GM23338 (cell line): ENCODE measurements at regions not wholly inside any gene's neighbourhood (a gene's known extent, or its start where the extent isn't known, plus 50 kb on each side); places are given as distances from the start of the nearest gene placed in this dataset.

ENCODE experiments used
- ATAC-seq: fragments of 200-7000 bp; cut with Tn5 transposase; 3 replicates; pipeline ENCODE4 v1.9.1; 2020
- DNase-seq: peaks from one replicate; pipeline ENCODE4 v3.0.0-alpha.2; 2015; ENCODE audit warnings: low spot score
- H2AFZ ChIP-seq: fragments of 200-600 bp; sonication (generic); 2 replicates; pipeline ENCODE4 v1.8.0; 2016; ENCODE audit warnings: antibody characterized with exemption, mild to moderate bottlenecking, moderate library complexity
- H3F3A ChIP-seq: fragments of 200-600 bp; sonication (generic); replicated peaks from 2 replicates; pipeline ENCODE4 v1.8.0; 2017; ENCODE audit warnings: antibody characterized with exemption, mixed run types, low read depth
- H3K27ac ChIP-seq: fragments of 200-600 bp; sonication (generic); 2 replicates; pipeline ENCODE4 v1.6.1; 2016; ENCODE audit warnings: low read depth
- H3K27me3 ChIP-seq: fragments of 200-600 bp; sonication (generic); 2 replicates; pipeline ENCODE4 v1.8.0; 2016; ENCODE audit warnings: mild to moderate bottlenecking, mixed run types, moderate library complexity; ENCODE audit not compliant: insufficient read depth
- H3K36me3 ChIP-seq: fragments of 200-600 bp; sonication (generic); 2 replicates; pipeline ENCODE4 v1.8.0; 2016; ENCODE audit warnings: mild to moderate bottlenecking; ENCODE audit not compliant: insufficient read depth
- H3K4me1 ChIP-seq: fragments of 200-600 bp; sonication (generic); 2 replicates; pipeline ENCODE4 v1.8.0; 2016; ENCODE audit warnings: mild to moderate bottlenecking, moderate library complexity; ENCODE audit not compliant: insufficient read depth
- H3K4me2 ChIP-seq: fragments of 200-600 bp; sonication (generic); 2 replicates; pipeline ENCODE4 v1.7.1; 2017; ENCODE audit warnings: mixed run types
- H3K4me3 ChIP-seq: fragments of 200-600 bp; sonication (generic); 2 replicates; pipeline ENCODE4 v1.6.1; 2016; ENCODE audit warnings: mixed run types
- H3K79me2 ChIP-seq: fragments of 200-600 bp; sonication (generic); replicated peaks from 2 replicates; pipeline ENCODE4 v1.8.0; 2017; ENCODE audit warnings: mild to moderate bottlenecking; ENCODE audit not compliant: insufficient read depth
- H3K9me2 ChIP-seq: fragments of 200-600 bp; sonication (generic); 2 replicates; pipeline ENCODE4 v1.8.0; 2017; ENCODE audit not compliant: insufficient read depth
- H4K20me1 ChIP-seq: fragments of 200-600 bp; sonication (generic); replicated peaks from 2 replicates; pipeline ENCODE4 v1.8.0; 2017; ENCODE audit warnings: mild to moderate bottlenecking; ENCODE audit not compliant: insufficient read depth
- H3K27ac Mint-ChIP-seq: 2 replicates; pipeline ENCODE4 v1.8.0; 2020; ENCODE audit warnings: inconsistent platforms, mild to moderate bottlenecking, moderate library complexity, mixed read lengths
- H3K27me3 Mint-ChIP-seq: 3 replicates; pipeline ENCODE4 v1.8.0; 2022; ENCODE audit warnings: low read depth, mild to moderate bottlenecking, moderate library complexity, mixed read lengths, inconsistent platforms; ENCODE audit not compliant: insufficient read depth, poor library complexity
- H3K36me3 Mint-ChIP-seq: 3 replicates; pipeline ENCODE4 v1.8.0; 2021; ENCODE audit warnings: low read depth, mild to moderate bottlenecking, inconsistent platforms, moderate library complexity, mixed read lengths
- H3K4me1 Mint-ChIP-seq: 3 replicates; pipeline ENCODE4 v1.8.0; 2020; ENCODE audit warnings: mild to moderate bottlenecking, inconsistent platforms, mixed read lengths
- H3K4me3 Mint-ChIP-seq: 3 replicates; pipeline ENCODE4 v1.8.0; 2021; ENCODE audit warnings: moderate library complexity, mild to moderate bottlenecking, inconsistent platforms, mixed read lengths
- H3K9me3 Mint-ChIP-seq: 3 replicates; pipeline ENCODE4 v1.8.0; 2020; ENCODE audit warnings: moderate library complexity, mild to moderate bottlenecking, inconsistent platforms, mixed read lengths
- CREB1 ChIP-seq: fragments of 250-450 bp; sonication (Bioruptor Pico); IDR thresholded peaks from 2 replicates; pipeline ENCODE4 v1.5.0; 2020; ENCODE audit warnings: low read depth, mild to moderate bottlenecking, moderate library complexity
- ETS1 ChIP-seq: IDR thresholded peaks from 2 replicates; pipeline ENCODE4 v1.6.1; 2016; ENCODE audit warnings: antibody characterized with exemption
- EZH2 ChIP-seq: fragments of 200-600 bp; sonication (generic); IDR thresholded peaks from one replicate; pipeline ENCODE4 v1.8.0; 2017; ENCODE audit warnings: antibody characterized with exemption, mild to moderate bottlenecking, low read depth; ENCODE audit not compliant: unreplicated experiment
- EZH2phosphoT487 ChIP-seq: fragments of 200-600 bp; sonication (generic); IDR thresholded peaks from one replicate; pipeline ENCODE4 v1.8.1; 2018; ENCODE audit warnings: antibody characterized with exemption; ENCODE audit not compliant: unreplicated experiment
- JUNB ChIP-seq: IDR thresholded peaks from one replicate; pipeline ENCODE4 v1.6.1; 2016; ENCODE audit warnings: antibody characterized with exemption; ENCODE audit not compliant: unreplicated experiment
- NANOG ChIP-seq: IDR thresholded peaks from 2 replicates; pipeline ENCODE4 v1.6.1; 2016; ENCODE audit warnings: antibody characterized with exemption, borderline replicate concordance
- POLR2AphosphoS5 ChIP-seq: IDR thresholded peaks from 2 replicates; pipeline ENCODE4 v1.6.1; 2016; ENCODE audit warnings: antibody characterized with exemption, low read depth
- STAT1 ChIP-seq: IDR thresholded peaks from one replicate; pipeline ENCODE4 v1.6.1; 2016; ENCODE audit warnings: antibody characterized with exemption; ENCODE audit not compliant: unreplicated experiment
- ZNF114 ChIP-seq: fragments of 250-450 bp; sonication (Bioruptor Pico); IDR thresholded peaks from 2 replicates; pipeline ENCODE4 v1.5.0; 2020; ENCODE audit warnings: mild to moderate bottlenecking, moderate library complexity
- ZNF331 ChIP-seq: fragments of 250-450 bp; sonication (Bioruptor Pico); IDR thresholded peaks from 2 replicates; pipeline ENCODE4 v1.5.0; 2020; ENCODE audit warnings: low read depth, mild to moderate bottlenecking, moderate library complexity
- ZNF462 ChIP-seq: fragments of 250-450 bp; sonication (Bioruptor Pico); IDR thresholded peaks from 2 replicates; pipeline ENCODE4 v1.5.0; 2020; ENCODE audit warnings: mild to moderate bottlenecking, moderate library complexity
- TF ChIP-seq, protein P1 (sequence below): IDR thresholded peaks from one replicate; pipeline ENCODE4 v1.6.1; 2018; ENCODE audit warnings: antibody characterized with exemption; ENCODE audit not compliant: unreplicated experiment
- TF ChIP-seq, protein P2 (sequence below), 2 experiments: fragments of 200-600 bp in 1 of 2; sonication (generic) in 1 of 2; conservative IDR thresholded peaks; 2 replicates each; pipeline versions ENCODE4 v1.5.1 to v1.6.1; 2016 to 2017; ENCODE audit warnings: antibody characterized with exemption in 2 of 2, low read depth in 2 of 2, mild to moderate bottlenecking in 2 of 2, moderate library complexity in 1 of 2

DNA sequence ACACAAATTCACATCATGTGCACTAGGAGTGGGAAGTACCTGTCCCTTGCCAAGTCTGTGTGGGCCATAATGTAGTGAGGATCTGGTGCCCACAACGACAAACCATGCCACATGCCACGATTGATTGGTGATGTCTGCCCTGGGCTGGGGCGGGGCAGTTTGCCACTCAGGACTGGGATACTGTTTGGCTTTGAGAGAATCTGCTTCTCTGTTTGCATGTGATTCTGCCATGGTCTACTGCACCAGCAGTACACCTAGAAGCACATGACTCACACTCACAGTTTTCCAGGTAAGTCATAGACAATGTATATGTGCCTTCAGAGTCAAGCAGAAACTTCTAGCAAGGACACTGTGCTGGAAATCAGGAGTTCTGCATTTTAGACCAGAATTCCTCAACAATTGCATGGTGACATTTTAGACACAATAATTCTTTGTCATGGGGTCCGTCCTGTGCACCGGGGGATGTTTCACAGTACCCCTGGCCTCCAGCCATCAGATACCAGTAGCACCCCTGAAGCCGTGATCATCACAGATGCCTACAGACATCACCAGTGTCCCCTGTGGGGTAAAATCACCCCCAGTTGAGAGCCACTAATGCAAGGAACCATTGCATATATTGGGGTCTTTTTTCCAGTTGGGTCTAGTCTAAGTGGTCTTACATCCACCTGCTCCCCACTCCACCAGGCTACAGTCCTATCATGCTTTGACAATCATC is 278.3 kb downstream of the EIPR1 start:
- DNase-seq = no peak

More for the DNA sequence above, 278.3 kb downstream of the EIPR1 start:
- Mint-ChIP-seq H3K27ac (no peak overlapping the region), H3K4me1 (peaks cover 7% of the 10 kb centered on the region; the same call in 2 of the 3 replicates), H3K27me3 (peaks cover 2% of the 10 kb centered on the region), H3K9me3 (no peaks in the 10 kb centered on the region), H3K4me3 (no peak overlapping the region), H3K36me3 (no peaks in the 10 kb centered on the region; the same call in 2 of the 3 replicates)
- no peak overlapping the region for H3K27ac ChIP-seq
- no peak overlapping the region for H2AFZ ChIP-seq
- no peaks in the 10 kb centered on the region for H3F3A ChIP-seq
- 0 out of 2 replicates have a peak, but pooled peaks cover 5% of the 10 kb centered on the region for H3K9me2 ChIP-seq
- no peaks in the 10 kb centered on the region for H3K79me2 ChIP-seq
- no peak for ATAC-seq
- H3K4me2 ChIP-seq = no peak overlapping the region
- H4K20me1 ChIP-seq = no peaks in the 10 kb centered on the region
- no peak overlapping the region for H3K4me3 ChIP-seq
- no peaks in the 10 kb centered on the region for H3K27me3 ChIP-seq
- TF ChIP-seq, protein P1, sequence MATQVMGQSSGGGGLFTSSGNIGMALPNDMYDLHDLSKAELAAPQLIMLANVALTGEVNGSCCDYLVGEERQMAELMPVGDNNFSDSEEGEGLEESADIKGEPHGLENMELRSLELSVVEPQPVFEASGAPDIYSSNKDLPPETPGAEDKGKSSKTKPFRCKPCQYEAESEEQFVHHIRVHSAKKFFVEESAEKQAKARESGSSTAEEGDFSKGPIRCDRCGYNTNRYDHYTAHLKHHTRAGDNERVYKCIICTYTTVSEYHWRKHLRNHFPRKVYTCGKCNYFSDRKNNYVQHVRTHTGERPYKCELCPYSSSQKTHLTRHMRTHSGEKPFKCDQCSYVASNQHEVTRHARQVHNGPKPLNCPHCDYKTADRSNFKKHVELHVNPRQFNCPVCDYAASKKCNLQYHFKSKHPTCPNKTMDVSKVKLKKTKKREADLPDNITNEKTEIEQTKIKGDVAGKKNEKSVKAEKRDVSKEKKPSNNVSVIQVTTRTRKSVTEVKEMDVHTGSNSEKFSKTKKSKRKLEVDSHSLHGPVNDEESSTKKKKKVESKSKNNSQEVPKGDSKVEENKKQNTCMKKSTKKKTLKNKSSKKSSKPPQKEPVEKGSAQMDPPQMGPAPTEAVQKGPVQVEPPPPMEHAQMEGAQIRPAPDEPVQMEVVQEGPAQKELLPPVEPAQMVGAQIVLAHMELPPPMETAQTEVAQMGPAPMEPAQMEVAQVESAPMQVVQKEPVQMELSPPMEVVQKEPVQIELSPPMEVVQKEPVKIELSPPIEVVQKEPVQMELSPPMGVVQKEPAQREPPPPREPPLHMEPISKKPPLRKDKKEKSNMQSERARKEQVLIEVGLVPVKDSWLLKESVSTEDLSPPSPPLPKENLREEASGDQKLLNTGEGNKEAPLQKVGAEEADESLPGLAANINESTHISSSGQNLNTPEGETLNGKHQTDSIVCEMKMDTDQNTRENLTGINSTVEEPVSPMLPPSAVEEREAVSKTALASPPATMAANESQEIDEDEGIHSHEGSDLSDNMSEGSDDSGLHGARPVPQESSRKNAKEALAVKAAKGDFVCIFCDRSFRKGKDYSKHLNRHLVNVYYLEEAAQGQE = no peak
- TF ChIP-seq EZH2 (no peak), EZH2phosphoT487 (no peak), STAT1 (no peak), ETS1 (no peak), NANOG (no peak), ZNF462 (CRISPR knock-in tag) (no peak), CREB1 (CRISPR knock-in tag) (no peak), POLR2AphosphoS5 (no peak), ZNF331 (CRISPR knock-in tag) (no peak), ZNF114 (CRISPR knock-in tag) (no peak), JUNB (no peak)
- TF ChIP-seq, protein P2, sequence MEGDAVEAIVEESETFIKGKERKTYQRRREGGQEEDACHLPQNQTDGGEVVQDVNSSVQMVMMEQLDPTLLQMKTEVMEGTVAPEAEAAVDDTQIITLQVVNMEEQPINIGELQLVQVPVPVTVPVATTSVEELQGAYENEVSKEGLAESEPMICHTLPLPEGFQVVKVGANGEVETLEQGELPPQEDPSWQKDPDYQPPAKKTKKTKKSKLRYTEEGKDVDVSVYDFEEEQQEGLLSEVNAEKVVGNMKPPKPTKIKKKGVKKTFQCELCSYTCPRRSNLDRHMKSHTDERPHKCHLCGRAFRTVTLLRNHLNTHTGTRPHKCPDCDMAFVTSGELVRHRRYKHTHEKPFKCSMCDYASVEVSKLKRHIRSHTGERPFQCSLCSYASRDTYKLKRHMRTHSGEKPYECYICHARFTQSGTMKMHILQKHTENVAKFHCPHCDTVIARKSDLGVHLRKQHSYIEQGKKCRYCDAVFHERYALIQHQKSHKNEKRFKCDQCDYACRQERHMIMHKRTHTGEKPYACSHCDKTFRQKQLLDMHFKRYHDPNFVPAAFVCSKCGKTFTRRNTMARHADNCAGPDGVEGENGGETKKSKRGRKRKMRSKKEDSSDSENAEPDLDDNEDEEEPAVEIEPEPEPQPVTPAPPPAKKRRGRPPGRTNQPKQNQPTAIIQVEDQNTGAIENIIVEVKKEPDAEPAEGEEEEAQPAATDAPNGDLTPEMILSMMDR (conservative IDR thresholded peaks at IDR 0.05; ENCODE audit: low read depth in 2 of 2) = no peak
- H3K36me3 ChIP-seq = no peaks in the 10 kb centered on the region
- H3K4me1 ChIP-seq = no peaks in the 10 kb centered on the region
